ENCODE measurements at regions not wholly inside any gene's neighbourhood (a gene's known extent, or its start where the extent isn't known, plus 50 kb on each side); places are given as distances from the start of the nearest gene placed in this dataset.

GRCh38 chr5:33114361-33114760, 326.4 kb upstream of the TARS1 start:
- TF ChIP-seq EZH2 (IDR thresholded peaks at IDR 0.05; ENCODE audit: borderline replicate concordance, low read depth, low read length, severe bottlenecking) (no peak), CTCF (IDR thresholded peaks at IDR 0.05; ENCODE audit: borderline replicate concordance, extremely low read depth, low read length, poor library complexity, severe bottlenecking) (no peak)
- Histone ChIP-seq H3K4me2 (ENCODE audit: insufficient read depth, low read length) (no peak overlapping the region), H4K20me1 (ENCODE audit: insufficient read depth, low read length) (no peaks in the 10 kb centered on the region), H3K27me3 (ENCODE audit: insufficient read depth, low read length, poor library complexity) (no peaks in the 10 kb centered on the region), H3K27ac (ENCODE audit: low read length) (no peak overlapping the region), H3K4me3 (ENCODE audit: low read depth in 1 of 2, low read length in 2 of 2) (no peak overlapping the region), H3K79me2 (ENCODE audit: insufficient read depth, low read length) (no peaks in the 10 kb centered on the region), H3K9ac (ENCODE audit: low read depth, low read length) (no peak overlapping the region), H3K4me1 (ENCODE audit: insufficient read depth, low read length) (no peaks in the 10 kb centered on the region), H3K36me3 (ENCODE audit: insufficient read depth, low read length) (no peaks in the 10 kb centered on the region), H3K9me3 (ENCODE audit: insufficient read depth, low read length, severe bottlenecking) (no peaks in the 10 kb centered on the region), H2AFZ (ENCODE audit: low read depth, low read length) (no peak overlapping the region)
- no peak for ATAC-seq (ENCODE audit: insufficient read depth, low read depth)
- no peak for DNase-seq

GRCh38 chr5:33115467-33115866, 325.3 kb upstream of the TARS1 start:
- ATAC-seq (ENCODE audit: insufficient read depth, low read depth) (no peak), DNase-seq (no peak)
- no peak overlapping the region for H2AFZ ChIP-seq (ENCODE audit: low read depth, low read length)
- no peaks in the 10 kb centered on the region for H3K27me3 ChIP-seq (ENCODE audit: insufficient read depth, low read length, poor library complexity)
- H4K20me1 ChIP-seq (ENCODE audit: insufficient read depth, low read length) = no peaks in the 10 kb centered on the region
- H3K79me2 ChIP-seq (ENCODE audit: insufficient read depth, low read length) = no peaks in the 10 kb centered on the region
- H3K27ac ChIP-seq (ENCODE audit: low read length) = no peak overlapping the region
- no peaks in the 10 kb centered on the region for H3K9me3 ChIP-seq (ENCODE audit: insufficient read depth, low read length, severe bottlenecking)
- no peaks in the 10 kb centered on the region for H3K36me3 ChIP-seq (ENCODE audit: insufficient read depth, low read length)
- H3K4me3 ChIP-seq (ENCODE audit: low read depth in 1 of 2, low read length in 2 of 2) = no peak overlapping the region
- no peak overlapping the region for H3K9ac ChIP-seq (ENCODE audit: low read depth, low read length)
- no peaks in the 10 kb centered on the region for H3K4me1 ChIP-seq (ENCODE audit: insufficient read depth, low read length)
- H3K4me2 ChIP-seq (ENCODE audit: insufficient read depth, low read length) = no peak overlapping the region
- TF ChIP-seq CTCF (IDR thresholded peaks at IDR 0.05; ENCODE audit: borderline replicate concordance, extremely low read depth, low read length, poor library complexity, severe bottlenecking) = no peak
- no peak for TF ChIP-seq EZH2 (IDR thresholded peaks at IDR 0.05; ENCODE audit: borderline replicate concordance, low read depth, low read length, severe bottlenecking)

GRCh38 chr5:33118761-33119415, 321.9 kb upstream of the TARS1 start:
- ATAC-seq (ENCODE audit: insufficient read depth, low read depth) (no peak), DNase-seq (no peak)
- Histone ChIP-seq H2AFZ (ENCODE audit: low read depth, low read length) (no peak overlapping the region), H3K4me1 (ENCODE audit: insufficient read depth, low read length) (no peaks in the 10 kb centered on the region), H3K27ac (ENCODE audit: low read length) (no peak overlapping the region), H3K4me2 (ENCODE audit: insufficient read depth, low read length) (no peak overlapping the region), H3K9me3 (ENCODE audit: insufficient read depth, low read length, severe bottlenecking) (no peaks in the 10 kb centered on the region), H4K20me1 (ENCODE audit: insufficient read depth, low read length) (no peaks in the 10 kb centered on the region), H3K79me2 (ENCODE audit: insufficient read depth, low read length) (no peaks in the 10 kb centered on the region), H3K36me3 (ENCODE audit: insufficient read depth, low read length) (no peaks in the 10 kb centered on the region), H3K4me3 (ENCODE audit: low read depth in 1 of 2, low read length in 2 of 2) (no peak overlapping the region), H3K9ac (ENCODE audit: low read depth, low read length) (no peak overlapping the region), H3K27me3 (ENCODE audit: insufficient read depth, low read length, poor library complexity) (no peaks in the 10 kb centered on the region)
- TF ChIP-seq EZH2 (IDR thresholded peaks at IDR 0.05; ENCODE audit: borderline replicate concordance, low read depth, low read length, severe bottlenecking) (no peak), CTCF (IDR thresholded peaks at IDR 0.05; ENCODE audit: borderline replicate concordance, extremely low read depth, low read length, poor library complexity, severe bottlenecking) (no peak)
